Liver (tissue), 3 donors: ENCODE measurements at regions not wholly inside any gene's neighbourhood (a gene's known extent, or its start where the extent isn't known, plus 50 kb on each side); places are given as distances from the start of the nearest gene placed in this dataset.

Experiments used
- CTCF ChIP-seq: fragments of 150-350 bp; IDR thresholded peaks from 2 replicates; pipeline ENCODE4 v1.5.1; 2017; ENCODE audit warnings: improper control_type of control experiment, low read depth, low read length; ENCODE audit not compliant: missing input control
- JUND ChIP-seq, 2 donors: IDR thresholded peaks; 2 replicates each; pipeline ENCODE4 v1.6.1; 2016; ENCODE audit warnings: antibody characterized with exemption in 2 of 2
- MAX ChIP-seq: IDR thresholded peaks from 2 replicates; pipeline ENCODE4 v1.6.1; 2016; ENCODE audit warnings: antibody characterized with exemption
- donor health status: healthy.
- donor health status: healthy.

GRCh38 chr14:51431033-51431709 is 191.1 kb downstream of the TMX1 start:
- TF ChIP-seq CTCF (no peak), JUND (IDR thresholded peaks at IDR 0.05) (peak in 1 of 2 donors; percentile 39), MAX (peak; percentile 79)
